Mammary epithelial cell (primary cell): ENCODE measurements at regions not wholly inside any gene's neighbourhood (a gene's known extent, or its start where the extent isn't known, plus 50 kb on each side); places are given as distances from the start of the nearest gene placed in this dataset.

Experiments
- EZH2 ChIP-seq: IDR thresholded peaks from 2 replicates; pipeline ENCODE4 v1.6.1; 2012; ENCODE audit warnings: low read length, inconsistent platforms, borderline replicate concordance
- TF ChIP-seq, protein P1 (sequence below), 2 donors: IDR thresholded peaks in 1 of 2; conservative IDR thresholded peaks in 1 of 2; 2 replicates each; pipeline ENCODE4 v1.5.1; 2011 to 2012; ENCODE audit warnings: inconsistent platforms in 2 of 2, low read length in 2 of 2, mild to moderate bottlenecking in 2 of 2, control low read depth in 1 of 2, low read depth in 1 of 2; ENCODE audit not compliant: insufficient read depth in 1 of 2; ENCODE audit errors: extremely low read depth in 1 of 2

DNA sequence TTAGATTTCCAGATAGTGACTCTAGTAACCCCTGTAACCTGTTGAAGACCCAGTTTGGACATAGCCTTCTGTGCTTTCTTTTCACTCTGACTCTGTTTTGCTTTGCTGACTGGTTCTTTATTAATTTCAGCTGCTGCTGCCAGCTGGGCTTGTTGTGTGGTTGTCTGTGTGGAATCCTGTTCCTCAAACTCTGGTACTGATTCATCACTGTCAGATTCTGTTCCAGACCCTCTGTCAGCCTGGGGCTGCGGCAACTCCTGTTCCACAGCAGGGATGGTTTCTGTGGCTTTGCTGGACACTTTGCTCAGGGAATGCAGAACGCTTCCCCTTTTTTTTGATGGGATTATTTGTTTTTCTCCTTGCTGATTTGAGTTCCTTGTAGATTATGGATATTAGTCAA lies 104.9 kb downstream of the SEC23IP start:
- TF ChIP-seq, protein P1, sequence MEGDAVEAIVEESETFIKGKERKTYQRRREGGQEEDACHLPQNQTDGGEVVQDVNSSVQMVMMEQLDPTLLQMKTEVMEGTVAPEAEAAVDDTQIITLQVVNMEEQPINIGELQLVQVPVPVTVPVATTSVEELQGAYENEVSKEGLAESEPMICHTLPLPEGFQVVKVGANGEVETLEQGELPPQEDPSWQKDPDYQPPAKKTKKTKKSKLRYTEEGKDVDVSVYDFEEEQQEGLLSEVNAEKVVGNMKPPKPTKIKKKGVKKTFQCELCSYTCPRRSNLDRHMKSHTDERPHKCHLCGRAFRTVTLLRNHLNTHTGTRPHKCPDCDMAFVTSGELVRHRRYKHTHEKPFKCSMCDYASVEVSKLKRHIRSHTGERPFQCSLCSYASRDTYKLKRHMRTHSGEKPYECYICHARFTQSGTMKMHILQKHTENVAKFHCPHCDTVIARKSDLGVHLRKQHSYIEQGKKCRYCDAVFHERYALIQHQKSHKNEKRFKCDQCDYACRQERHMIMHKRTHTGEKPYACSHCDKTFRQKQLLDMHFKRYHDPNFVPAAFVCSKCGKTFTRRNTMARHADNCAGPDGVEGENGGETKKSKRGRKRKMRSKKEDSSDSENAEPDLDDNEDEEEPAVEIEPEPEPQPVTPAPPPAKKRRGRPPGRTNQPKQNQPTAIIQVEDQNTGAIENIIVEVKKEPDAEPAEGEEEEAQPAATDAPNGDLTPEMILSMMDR (conservative IDR thresholded peaks at IDR 0.05 in 1 of 2, IDR thresholded peaks at IDR 0.05 in 1 of 2; ENCODE audit: extremely low read depth in 1 of 2, insufficient read depth in 1 of 2, low read depth in 1 of 2, low read length in 2 of 2), result no peak
- no peak for TF ChIP-seq EZH2
